HEK293 (cell line): ENCODE measurements at regions not wholly inside any gene's neighbourhood (a gene's known extent, or its start where the extent isn't known, plus 50 kb on each side); places are given as distances from the start of the nearest gene placed in this dataset.

ENCODE experiments used
- ZFP69B ChIP-seq: fragments of 450-650 bp; formaldehyde crosslinking; IDR thresholded peaks from 2 replicates; pipeline ENCODE4 v1.5.1; 2016; ENCODE audit warnings: missing biosample characterization, missing genetic modification characterization
- ZNF292 ChIP-seq: fragments of 450-650 bp; formaldehyde crosslinking; IDR thresholded peaks from 2 replicates; pipeline ENCODE4 v1.5.1; 2016; ENCODE audit warnings: low read depth, missing biosample characterization, missing genetic modification characterization, borderline replicate concordance
- ZNF48 ChIP-seq: fragments of 450-650 bp; formaldehyde crosslinking; IDR thresholded peaks from 2 replicates; pipeline ENCODE4 v1.5.1; 2016; ENCODE audit warnings: missing biosample characterization, missing genetic modification characterization
- ZNF501 ChIP-seq: fragments of 450-650 bp; formaldehyde crosslinking; IDR thresholded peaks from 2 replicates; pipeline ENCODE4 v1.5.1; 2016; ENCODE audit warnings: missing biosample characterization, missing genetic modification characterization

GRCh38 chr5:32903613-32904012, 192.5 kb downstream of the NPR3 start:
- TF ChIP-seq ZNF292 (tag by site-specific recombination), result no peak
- no peak for TF ChIP-seq ZNF48 (tag by site-specific recombination)
- TF ChIP-seq ZNF501 (tag by site-specific recombination), result no peak
- no peak for TF ChIP-seq ZFP69B (tag by site-specific recombination)
